ENCODE measurements at regions not wholly inside any gene's neighbourhood (a gene's known extent, or its start where the extent isn't known, plus 50 kb on each side); places are given as distances from the start of the nearest gene placed in this dataset.

GRCh38 chr4:30265716-30266115 lies 454.5 kb upstream of the PCDH7 start (continued):
- no peak for TF ChIP-seq ZNF646 (CRISPR knock-in tag; IDR thresholded peaks at IDR 0.05)
- TF ChIP-seq STAT6 (CRISPR knock-in tag; IDR thresholded peaks at IDR 0.05; ENCODE audit: borderline replicate concordance) = no peak
- TF ChIP-seq NFYB (CRISPR knock-in tag; IDR thresholded peaks at IDR 0.05) = no peak
- no peak for TF ChIP-seq ZNF101 (CRISPR knock-in tag; IDR thresholded peaks at IDR 0.05; ENCODE audit: borderline replicate concordance, low read depth)
- TF ChIP-seq YY1 (IDR thresholded peaks at IDR 0.05; ENCODE audit: insufficient read depth, insufficient replicate concordance, low read depth, low read length) = no peak
- no peak for TF ChIP-seq SP1 (IDR thresholded peaks at IDR 0.05)
- TF ChIP-seq SP1 (CRISPR knock-in tag; IDR thresholded peaks at IDR 0.05) = no peak
- no peak for TF ChIP-seq AGO1 (IDR thresholded peaks at IDR 0.05; ENCODE audit: low read depth, low read length, poor library complexity, severe bottlenecking)
- no peak for TF ChIP-seq ZC3H4 (CRISPR knock-in tag; IDR thresholded peaks at IDR 0.05; ENCODE audit: borderline replicate concordance)
